Right lobe of liver (tissue), 6 donors: ENCODE measurements at regions not wholly inside any gene's neighbourhood (a gene's known extent, or its start where the extent isn't known, plus 50 kb on each side); places are given as distances from the start of the nearest gene placed in this dataset.
A peak's percentile ranks its signal among the peaks of the same experiment; 100 is the strongest.

Experiments
- ATAC-seq, 4 donors: fragments of 200-7000 bp; cut with Tn5 transposase; one replicate each; pipeline ENCODE4 v1.9.1; 2020; ENCODE audit warnings: mild to moderate bottlenecking in 4 of 4, moderate library complexity in 4 of 4
- DNase-seq, 3 donors: peaks; one replicate each; pipeline ENCODE4 v3.0.0-alpha.2; 2020
- H3K27ac ChIP-seq, 3 donors: fragments of 200-600 bp; one replicate each; pipeline ENCODE4 v1.8.0; 2022
- H3K27me3 ChIP-seq, 2 donors: fragments of 200-600 bp; one replicate each; pipeline ENCODE4 v1.8.0; 2022
- H3K36me3 ChIP-seq, 4 donors: fragments of 200-600 bp; sonication (generic) in 1 of 4; one replicate each; pipeline versions ENCODE4 v1.5.1 to v1.8.0; 2017 to 2022; ENCODE audit warnings: control low read depth in 1 of 4
- H3K4me1 ChIP-seq, 4 donors: fragments of 200-600 bp; sonication (generic) in 1 of 4; one replicate each; pipeline versions ENCODE4 v1.5.1 to v1.8.0; 2017 to 2022; ENCODE audit warnings: control low read depth in 1 of 4
- H3K4me3 ChIP-seq, 3 donors: fragments of 200-600 bp; one replicate each; pipeline ENCODE4 v1.8.0; 2022
- H3K9me3 ChIP-seq, 4 donors: fragments of 200-600 bp; sonication (generic) in 1 of 4; one replicate each; pipeline versions ENCODE4 v1.5.1 to v1.8.0; 2017 to 2022; ENCODE audit warnings: control low read depth in 1 of 4
- CTCF ChIP-seq, 4 donors: fragments of 200-600 bp in 3 of 4; fragments of 450-650 bp in 1 of 4; IDR thresholded peaks; one replicate each; pipeline versions ENCODE4 v1.5.1 to v1.8.0; 2016 to 2022; ENCODE audit warnings: antibody characterized with exemption in 4 of 4, mild to moderate bottlenecking in 2 of 4
- POLR2A ChIP-seq: fragments of 450-650 bp; IDR thresholded peaks from one replicate; pipeline ENCODE4 v1.6.1; 2017; ENCODE audit warnings: antibody characterized with exemption, mild to moderate bottlenecking
- WGBS: methylation state at CpG from one replicate; pipeline ENCODE4 v1.1.6; 2018; ENCODE audit warnings: low coverage, low lambda C conversion rate; ENCODE audit not compliant: insufficient coverage; ENCODE audit errors: missing lambda C conversion rate; 5-methylcytosine and 5-hydroxymethylcytosine counted together
- intact Hi-C, 2 donors: fragments of 100-400 bp; cut with DNase I; formaldehyde crosslinking; loops; one replicate each; pipeline versions ENCODE4 v1.11.2 to v1.14.1; 2022
- donor health status: DM: no; HTN: yes; CAD: no.
- donor health status: DM: no; HTN: no; CAD: no.
- donor health status: DM: no; HTN: no; CAD: no.
- donor health status: DM: no; HTN: yes; CAD: no.
- donor health status: DM: no; HTN: yes; CAD: no.

GRCh38 chr21:15162921-15163320 is 98.1 kb upstream of the NRIP1 start:
- Histone ChIP-seq H3K4me1 (no peaks in the 10 kb centered on the region), H3K9me3 (no peaks in the 10 kb centered on the region), H3K27ac (no peak overlapping the region), H3K27me3 (no peaks in the 10 kb centered on the region), H3K36me3 (no peaks in the 10 kb centered on the region), H3K4me3 (no peak overlapping the region)
- intact Hi-C loops, result no loop called here
- TF ChIP-seq POLR2A, result no peak
- no peak for TF ChIP-seq CTCF (IDR thresholded peaks at IDR 0.05)
- ATAC-seq (no peak), DNase-seq (no peak)
- 71% methylated on average over 2 of the region's 2 CpGs for WGBS

GRCh38 chr21:15164273-15164672 is 99.5 kb upstream of the NRIP1 start:
- H3K36me3 ChIP-seq, result no peaks in the 10 kb centered on the region
- DNase-seq (no peak), ATAC-seq (no peak)
- WGBS, result 89% methylated on average over 9 of the region's 9 CpGs
- no peaks in the 10 kb centered on the region for H3K9me3 ChIP-seq
- H3K4me3 ChIP-seq, result no peak overlapping the region
- TF ChIP-seq CTCF (IDR thresholded peaks at IDR 0.05), result no peak
- TF ChIP-seq POLR2A, result no peak
- no peak overlapping the region for H3K27ac ChIP-seq
- no peaks in the 10 kb centered on the region for H3K27me3 ChIP-seq
- no peaks in the 10 kb centered on the region for H3K4me1 ChIP-seq
- intact Hi-C loops, result no loop called here

GRCh38 chr21:15164678-15165303 is 100.0 kb upstream of the NRIP1 start:
- H3K27ac ChIP-seq, result no peak overlapping the region
- no peaks in the 10 kb centered on the region for H3K9me3 ChIP-seq
- ATAC-seq (peak in 1 of 4 donors; percentile 40), DNase-seq (no peak)
- H3K4me3 ChIP-seq, result no peak overlapping the region
- no peak for TF ChIP-seq CTCF (IDR thresholded peaks at IDR 0.05)
- no peaks in the 10 kb centered on the region for H3K4me1 ChIP-seq
- intact Hi-C loops, result no loop called here
- no peaks in the 10 kb centered on the region for H3K27me3 ChIP-seq
- WGBS, result 48% methylated on average over 2 of the region's 2 CpGs
- H3K36me3 ChIP-seq, result no peaks in the 10 kb centered on the region

GRCh38 chr21:15170614-15171013 is 105.8 kb upstream of the NRIP1 start:
- intact Hi-C loops, result no loop called here
- ATAC-seq (no peak), DNase-seq (no peak)
- no peak overlapping the region for H3K27ac ChIP-seq
- H3K27me3 ChIP-seq, result no peaks in the 10 kb centered on the region
- H3K4me1 ChIP-seq, result peaks cover 0 to 12% (median 0%) of the 10 kb centered on the region in 4 donors
- TF ChIP-seq POLR2A (no peak), CTCF (IDR thresholded peaks at IDR 0.05) (no peak)
- no peaks in the 10 kb centered on the region for H3K36me3 ChIP-seq
- no peak overlapping the region for H3K4me3 ChIP-seq
- 69% methylated on average over 2 of the region's 2 CpGs for WGBS
- no peaks in the 10 kb centered on the region for H3K9me3 ChIP-seq

- Histone ChIP-seq H3K4me1 (peaks cover 0 to 12% (median 0%) of the 10 kb centered on the region in 4 donors), H3K36me3 (no peaks in the 10 kb centered on the region), H3K9me3 (no peaks in the 10 kb centered on the region), H3K27me3 (no peaks in the 10 kb centered on the region), H3K4me3 (no peak overlapping the region), H3K27ac (no peak overlapping the region)
- DNase-seq, result no peak
- TF ChIP-seq CTCF (IDR thresholded peaks at IDR 0.05), result no peak
- no peak for TF ChIP-seq POLR2A
- WGBS, result 91% methylated on average over 4 of the region's 4 CpGs
- intact Hi-C loops, result no loop called here
- no peak for ATAC-seq
Measured at GRCh38 chr21:15171546-15171945, 106.7 kb upstream of the NRIP1 start.
